Psoas muscle (tissue), 7 donors: ENCODE measurements at regions not wholly inside any gene's neighbourhood (a gene's known extent, or its start where the extent isn't known, plus 50 kb on each side); places are given as distances from the start of the nearest gene placed in this dataset.

Experiments
- ATAC-seq, 4 donors: fragments of 200-7000 bp; cut with Tn5 transposase; one replicate each; pipeline ENCODE4 v1.9.1; 2020; ENCODE audit warnings: moderate library complexity in 3 of 4, mild to moderate bottlenecking in 2 of 4
- DNase-seq, 2 donors: peaks; one replicate each; pipeline ENCODE4 v3.0.0-alpha.2; 2020
- H3K27ac ChIP-seq: fragments of 200-600 bp; one replicate; pipeline ENCODE4 v1.8.0; 2022
- H3K27me3 ChIP-seq, 3 donors: fragments of 200-600 bp in 1 of 3; one replicate each; pipeline versions ENCODE4 v1.6.1 to v1.8.0; 2013 to 2022; ENCODE audit warnings: low read length in 2 of 3, mild to moderate bottlenecking in 2 of 3, moderate library complexity in 1 of 3; ENCODE audit not compliant: insufficient read depth in 3 of 3
- H3K36me3 ChIP-seq, 2 donors: fragments of 200-600 bp in 1 of 2; one replicate each; pipeline versions ENCODE4 v1.6.1 to v1.8.0; 2013 to 2022; ENCODE audit warnings: low read depth in 1 of 2, mild to moderate bottlenecking in 1 of 2, moderate library complexity in 1 of 2; ENCODE audit not compliant: insufficient read depth in 1 of 2
- H3K4me1 ChIP-seq: fragments of 200-600 bp; one replicate; pipeline ENCODE4 v1.8.0; 2022
- H3K4me3 ChIP-seq: fragments of 200-600 bp; one replicate; pipeline ENCODE4 v1.8.0; 2022; ENCODE audit warnings: mild to moderate bottlenecking
- H3K9me3 ChIP-seq: fragments of 200-600 bp; one replicate; pipeline ENCODE4 v1.8.0; 2022
- CTCF ChIP-seq: fragments of 200-600 bp; IDR thresholded peaks from one replicate; pipeline ENCODE4 v1.8.0; 2022; ENCODE audit warnings: antibody characterized with exemption
- WGBS, 3 donors: extraction: QIAGEN DNeasy Blood & Tissue Kit; methylation state at CpG; one replicate each; pipeline versions ENCODE4 v1.1.6 to v1.1.7; 2013; 5-methylcytosine and 5-hydroxymethylcytosine counted together
- intact Hi-C, 2 donors: fragments of 100-400 bp; cut with DNase I; formaldehyde crosslinking; loops; one replicate each; pipeline versions ENCODE4 v1.11.0 to v1.14.2; 2022
- donor health status: healthy with polysubstance abuse.
- donor health status: DM: no; HTN: no; CAD: no; lungs with moderate emphysema.
- donor health status: Bipolar disorder and iron deficiency.
- donor health status: healthy.
- donor health status: DM: yes; HTN: yes; CAD: no.
- donor health status: DM: no; HTN: no; CAD: no.
- donor health status: DM: yes; HTN: yes; CAD: no.

DNA sequence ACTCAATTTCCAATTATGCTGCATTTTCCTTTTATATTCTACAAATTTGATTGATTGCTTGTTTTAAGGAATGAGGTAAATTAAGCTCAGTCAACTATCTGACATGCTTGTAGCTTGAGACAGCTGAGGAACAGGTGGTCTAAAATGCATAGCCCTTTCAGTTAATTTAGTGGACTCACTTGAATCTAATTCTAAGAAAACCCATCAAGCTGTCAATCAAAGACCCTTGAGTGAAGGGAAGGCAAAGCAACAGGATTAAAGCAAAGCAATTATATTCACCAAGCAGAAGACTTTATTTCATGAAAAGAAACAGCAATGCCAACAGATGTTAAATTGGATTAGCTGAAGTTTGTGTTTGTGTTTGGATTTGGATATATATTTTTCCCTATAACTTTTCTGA, 228.5 kb downstream of the ARPP21 start:
- Histone ChIP-seq H3K36me3 (no peaks in the 10 kb centered on the region), H3K27me3 (no peaks in the 10 kb centered on the region), H3K27ac (no peak overlapping the region), H3K9me3 (no peaks in the 10 kb centered on the region), H3K4me3 (no peak overlapping the region), H3K4me1 (no peaks in the 10 kb centered on the region)
- no peak for ATAC-seq
- DNase-seq, result no peak
- no peak for TF ChIP-seq CTCF
- intact Hi-C loops, result no loop called here

- WGBS, 3 donors, result 33 to 37% (median 37%) methylated on average over 4 of the region's 4 CpGs
- Histone ChIP-seq H3K9me3 (no peaks in the 10 kb centered on the region), H3K27me3 (no peaks in the 10 kb centered on the region), H3K36me3 (no peaks in the 10 kb centered on the region), H3K4me1 (no peaks in the 10 kb centered on the region), H3K4me3 (no peak overlapping the region), H3K27ac (no peak overlapping the region)
- ATAC-seq (no peak), DNase-seq (no peak)
- TF ChIP-seq CTCF, result no peak
- intact Hi-C loops, result no loop called here
Observed at GRCh38 chr3:35871009-35871408, 231.7 kb downstream of the ARPP21 start.

DNA sequence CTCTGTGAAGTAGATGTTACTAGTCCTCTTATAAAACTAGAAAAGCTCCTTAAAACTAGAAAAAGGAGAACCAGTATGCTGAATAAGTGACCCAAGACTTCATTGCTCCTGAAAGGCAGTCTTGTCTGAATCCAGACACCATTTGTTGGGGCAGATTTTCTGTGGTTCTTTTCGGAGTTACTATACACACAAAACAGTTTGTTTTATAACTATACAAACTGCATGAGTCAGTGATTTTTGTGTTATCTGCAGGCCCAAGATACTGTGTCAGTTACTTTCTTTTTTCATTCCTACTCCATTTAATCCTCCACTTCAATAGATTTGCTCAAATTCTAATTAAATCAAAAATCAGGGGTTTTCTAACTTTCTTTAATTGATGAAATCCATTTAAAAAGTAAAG, 244.6 kb downstream of the ARPP21 start:
- Histone ChIP-seq H3K36me3 (no peaks in the 10 kb centered on the region), H3K9me3 (no peaks in the 10 kb centered on the region), H3K4me1 (no peaks in the 10 kb centered on the region), H3K27me3 (no peaks in the 10 kb centered on the region), H3K27ac (no peak overlapping the region), H3K4me3 (no peak overlapping the region)
- TF ChIP-seq CTCF, result no peak
- no peak for DNase-seq
- ATAC-seq, result no peak
- WGBS, 3 donors, result 86 to 93% (median 90%) methylated on average over 1 of the region's 1 CpG
- intact Hi-C loops, result no loop called here

DNA sequence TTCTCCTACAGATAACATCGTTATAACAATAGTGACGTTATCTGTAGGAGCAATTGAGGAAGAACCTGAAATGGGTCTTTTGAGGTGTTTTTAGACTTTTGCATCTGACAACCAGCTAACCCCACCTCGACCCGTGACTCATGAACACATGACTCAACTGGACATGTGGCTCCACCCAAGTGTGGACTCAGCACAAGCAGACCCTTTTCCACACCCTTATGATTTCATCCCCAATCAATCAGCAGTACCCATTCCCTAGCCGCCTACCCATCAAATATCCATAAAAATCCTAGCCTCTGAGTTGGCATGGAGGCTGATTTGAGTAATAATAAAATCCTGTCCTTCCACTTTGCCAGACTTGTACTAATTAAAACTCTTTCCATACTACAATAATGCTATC, 255.4 kb downstream of the ARPP21 start:
- ATAC-seq (no peak), DNase-seq (no peak)
- no peaks in the 10 kb centered on the region for H3K36me3 ChIP-seq
- 88 to 92% (median 88%) methylated on average over 5 of the region's 5 CpGs for WGBS, 3 donors
- no peaks in the 10 kb centered on the region for H3K27me3 ChIP-seq
- no peak for TF ChIP-seq CTCF
- H3K4me3 ChIP-seq, result no peak overlapping the region
- H3K9me3 ChIP-seq, result no peaks in the 10 kb centered on the region
- H3K4me1 ChIP-seq, result no peaks in the 10 kb centered on the region
- intact Hi-C loops, result no loop called here
- H3K27ac ChIP-seq, result no peak overlapping the region

GRCh38 chr3:35899245-35899644, 259.9 kb downstream of the ARPP21 start:
- ATAC-seq (no peak), DNase-seq (no peak)
- intact Hi-C loops, result no loop called here
- Histone ChIP-seq H3K9me3 (no peaks in the 10 kb centered on the region), H3K4me3 (no peak overlapping the region), H3K27me3 (no peaks in the 10 kb centered on the region), H3K27ac (no peak overlapping the region), H3K36me3 (no peaks in the 10 kb centered on the region), H3K4me1 (no peaks in the 10 kb centered on the region)
- TF ChIP-seq CTCF, result no peak
